K562 (cell line): ENCODE measurements at regions not wholly inside any gene's neighbourhood (a gene's known extent, or its start where the extent isn't known, plus 50 kb on each side); places are given as distances from the start of the nearest gene placed in this dataset.

Experiments
- ATAC-seq: fragments of 200-7000 bp; cut with Tn5 transposase; 3 replicates; pipeline ENCODE4 v1.9.1; 2020; ENCODE audit warnings: moderate library complexity
- BruUV-seq: library from RNA; stranded (reverse); fragments of 400-500 nt; replicated peaks from 2 replicates; lab custom pipeline; 2021; lab: Mats Ljungman, UMichigan
- CTCF ChIA-PET: fragments of 300-600 bp; formaldehyde crosslinking; extraction: SDS; loops from one replicate; lab custom pipeline; 2021; ENCODE audit warnings: low intra/inter-chr PET ratio; lab: Yijun Ruan, JAX
- POLR2A ChIA-PET: fragments of 300-600, 350-650 bp; sonication (Branson Sonifier 250); formaldehyde crosslinking; extraction: SDS; loops from one replicate; lab custom pipeline; 2021; ENCODE audit warnings: antibody characterized with exemption, inconsistent platforms; lab: Yijun Ruan, JAX
- DNase-seq, 4 experiments: peaks; one replicate each; pipeline versions ENCODE4 v3.0.0 to v3.0.0-alpha.2; 2011 to 2018; ENCODE audit warnings: low spot score in 3 of 4, mixed read lengths in 3 of 4; ENCODE audit errors: extremely low read depth in 1 of 4
- FAIRE-seq: peaks from 2 replicates; lab custom pipeline; 2011; peaks lifted over from hg19 to GRCh38; lab: Jason Lieb, UNC
- H2AFZ ChIP-seq: 2 replicates; pipeline ENCODE4 v1.6.0; 2011; ENCODE audit warnings: low read depth, low read length, control low read depth, inconsistent platforms
- H3K27ac ChIP-seq: fragments of 200-600 bp; 3 replicates; pipeline ENCODE4 v1.8.0; 2011; ENCODE audit warnings: low read depth, mild to moderate bottlenecking, control low read depth, inconsistent platforms, low read length, moderate library complexity, mixed read lengths; ENCODE audit errors: extremely low read depth
- H3K27me3 ChIP-seq, 2 experiments: fragments of 300-600 bp in 1 of 2; 2 replicates in 1 of 2; 3 replicates in 1 of 2; pipeline versions ENCODE4 v1.6.0 to v1.8.0; 2011; ENCODE audit warnings: inconsistent platforms in 2 of 2, low read length in 2 of 2, mild to moderate bottlenecking in 1 of 2, mixed read lengths in 1 of 2, moderate library complexity in 1 of 2; ENCODE audit not compliant: control insufficient read depth in 2 of 2, insufficient read depth in 2 of 2
- H3K36me3 ChIP-seq: fragments of 300-600 bp; 3 replicates; pipeline ENCODE4 v1.8.0; 2011; ENCODE audit warnings: mild to moderate bottlenecking, low read length, inconsistent platforms; ENCODE audit not compliant: control insufficient read depth, insufficient read depth
- H3K4me1 ChIP-seq, 2 experiments: fragments of 200-600 bp in 1 of 2; replicated peaks in 1 of 2; 2 replicates in 1 of 2; 3 replicates in 1 of 2; pipeline versions ENCODE4 v1.5.1 to v1.8.0; 2011; ENCODE audit warnings: inconsistent platforms in 2 of 2, low read length in 2 of 2, mild to moderate bottlenecking in 1 of 2, mixed read lengths in 1 of 2, moderate library complexity in 1 of 2; ENCODE audit not compliant: control insufficient read depth in 2 of 2, insufficient read depth in 2 of 2
- H3K4me2 ChIP-seq: 2 replicates; pipeline ENCODE4 v1.6.1; 2011; ENCODE audit warnings: low read length, control low read depth, inconsistent platforms, mixed read lengths; ENCODE audit not compliant: insufficient read depth
- H3K4me3 ChIP-seq: fragments of 200-600 bp; sonication (generic), shearing (Covaris generic); 2 replicates; pipeline ENCODE4 v1.5.1; 2016; ENCODE audit warnings: control low read depth, inconsistent platforms
- H3K79me2 ChIP-seq: fragments of 200-600 bp; 3 replicates; pipeline ENCODE4 v1.8.0; 2011; ENCODE audit warnings: low read length, inconsistent platforms; ENCODE audit not compliant: control insufficient read depth, insufficient read depth
- H3K9ac ChIP-seq, 2 experiments: 2 replicates each; pipeline versions ENCODE4 v1.6.0 to v1.6.1; 2011; ENCODE audit warnings: low read depth in 2 of 2, low read length in 2 of 2, control low read depth in 1 of 2, inconsistent platforms in 1 of 2, mild to moderate bottlenecking in 1 of 2, mixed read lengths in 1 of 2; ENCODE audit not compliant: insufficient read depth in 1 of 2
- H3K9me1 ChIP-seq: one replicate; pipeline ENCODE4 v1.6.0; 2011; ENCODE audit warnings: inconsistent platforms, mild to moderate bottlenecking, low read length, moderate library complexity; ENCODE audit not compliant: control insufficient read depth, insufficient read depth
- H3K9me3 ChIP-seq: replicated peaks from 2 replicates; pipeline ENCODE4 v1.5.1; 2011; ENCODE audit warnings: low read depth, low read length, inconsistent platforms; ENCODE audit not compliant: control insufficient read depth, insufficient read depth
- H4K20me1 ChIP-seq: replicated peaks from 2 replicates; pipeline ENCODE4 v1.6.1; 2011; ENCODE audit warnings: low read length, inconsistent platforms, mixed read lengths; ENCODE audit not compliant: control insufficient read depth, insufficient read depth
- ASH1L ChIP-seq: fragments of 450-650 bp; IDR thresholded peaks from 2 replicates; pipeline ENCODE4 v1.6.1; 2018; ENCODE audit warnings: borderline replicate concordance, mild to moderate bottlenecking, low read depth; ENCODE audit not compliant: partially characterized antibody
- CBFB ChIP-seq: sonication (generic); formaldehyde crosslinking; IDR thresholded peaks from 2 replicates; pipeline ENCODE4 v1.4.0; 2020; ENCODE audit warnings: mild to moderate bottlenecking, missing genetic modification reagents
- GATA2 ChIP-seq: sonication (generic); formaldehyde crosslinking; IDR thresholded peaks from 2 replicates; pipeline ENCODE4 v1.4.0; 2020; ENCODE audit warnings: mild to moderate bottlenecking, missing genetic modification reagents
- MEF2A ChIP-seq: IDR thresholded peaks from 2 replicates; pipeline ENCODE4 v1.6.1; 2011; ENCODE audit warnings: low read depth, mild to moderate bottlenecking, low read length, moderate library complexity; ENCODE audit not compliant: control insufficient read depth
- POLR2B ChIP-seq: fragments of 450-650 bp; IDR thresholded peaks from 2 replicates; pipeline ENCODE4 v1.6.1; 2018; ENCODE audit warnings: low read depth; ENCODE audit not compliant: partially characterized antibody
- RFX5 ChIP-seq: IDR thresholded peaks from 2 replicates; pipeline ENCODE4 v1.6.1; 2011; ENCODE audit warnings: low read depth, mild to moderate bottlenecking, improper control_type of control experiment, low read length
- ZC3H11A ChIP-seq: IDR thresholded peaks from 2 replicates; pipeline ENCODE4 v1.6.1; 2012; ENCODE audit warnings: low read depth, low read length, improper control_type of control experiment
- ZNF444 ChIP-seq: fragments of 250-450 bp; sonication (Bioruptor Pico); IDR thresholded peaks from 2 replicates; pipeline ENCODE4 v1.4.0; 2020; ENCODE audit warnings: mild to moderate bottlenecking, moderate library complexity
- WGBS: fragments of 100-300 bp; shearing (Covaris generic); methylation state at CpG from one replicate; pipeline ENCODE4 v1.1.6; 2016; ENCODE audit warnings: low coverage, mixed read lengths; ENCODE audit not compliant: insufficient coverage; ENCODE audit errors: missing lambda C conversion rate; 5-methylcytosine and 5-hydroxymethylcytosine counted together
- in situ Hi-C: fragments of 300-500 bp; cut with MboI; formaldehyde crosslinking; loops from 4 replicates; pipeline ENCODE4 v1.15.0; 2018; ENCODE audit warnings: inconsistent platforms, mixed read lengths
- intact Hi-C: fragments of 100-400 bp; cut with micrococcal nuclease; formaldehyde crosslinking; loops from 2 replicates; pipeline ENCODE4 v1.14.2; 2022

GRCh38 chr7:68314208-68314607 is 1284.1 kb upstream of the AUTS2 start:
- 0% methylated on average over 8 of the region's 8 CpGs for WGBS
- ChIA-PET POLR2A (no interaction called here), CTCF (no interaction called here)
- intact Hi-C loops: no loop called here
- Histone ChIP-seq H3K36me3 (no peaks in the 10 kb centered on the region), H3K79me2 (no peaks in the 10 kb centered on the region), H3K27me3 (no peaks in the 10 kb centered on the region), H2AFZ (no peak overlapping the region), H4K20me1 (no peaks in the 10 kb centered on the region), H3K27ac (no peak overlapping the region), H3K4me3 (no peak overlapping the region), H3K9me3 (no peaks in the 10 kb centered on the region), H3K9me1 (no peaks in the 10 kb centered on the region), H3K4me1 (no peaks in the 10 kb centered on the region), H3K9ac (no peak overlapping the region), H3K4me2 (no peak overlapping the region)
- TF ChIP-seq GATA2 (CRISPR knock-in tag) (no peak), CBFB (CRISPR knock-in tag) (no peak), POLR2B (no peak)
- no TSS peak for BruUV-seq
- in situ Hi-C loops: no loop called here
- no peak for FAIRE-seq
- no peak for DNase-seq
- ATAC-seq: no peak

GRCh38 chr7:68317476-68317875 is 1280.8 kb upstream of the AUTS2 start:
- H3K27ac ChIP-seq: no peak overlapping the region
- CTCF ChIA-PET: no interaction called here
- no peak overlapping the region for H3K9ac ChIP-seq
- intact Hi-C loops: no loop called here
- no peak overlapping the region for H3K4me3 ChIP-seq
- H3K9me3 ChIP-seq: no peaks in the 10 kb centered on the region
- TF ChIP-seq ASH1L: no peak
- no peak for TF ChIP-seq MEF2A
- no peak for TF ChIP-seq ZC3H11A
- TF ChIP-seq RFX5: no peak
- no peak for TF ChIP-seq ZNF444 (CRISPR knock-in tag)
- POLR2A ChIA-PET: no interaction called here
- H2AFZ ChIP-seq: no peak overlapping the region
- in situ Hi-C loops: no loop called here
- 0% methylated on average over 3 of the region's 3 CpGs for WGBS
- FAIRE-seq (no peak), DNase-seq (no peak), ATAC-seq (no peak)
- H3K4me1 ChIP-seq: no peaks in the 10 kb centered on the region
- no TSS peak for BruUV-seq
- no peaks in the 10 kb centered on the region for H3K79me2 ChIP-seq
- H3K9me1 ChIP-seq: no peaks in the 10 kb centered on the region
- H4K20me1 ChIP-seq: no peaks in the 10 kb centered on the region
- H3K4me2 ChIP-seq: no peak overlapping the region
- no peaks in the 10 kb centered on the region for H3K36me3 ChIP-seq
- H3K27me3 ChIP-seq: no peaks in the 10 kb centered on the region
